GM18507 (cell line): ENCODE measurements at regions not wholly inside any gene's neighbourhood (a gene's known extent, or its start where the extent isn't known, plus 50 kb on each side); places are given as distances from the start of the nearest gene placed in this dataset.

ENCODE experiments used
- DNase-seq: peaks from one replicate; pipeline ENCODE4 v3.0.0; 2011; ENCODE audit warnings: low read depth; ENCODE audit not compliant: insufficient read length; ENCODE audit errors: extremely low spot score
- FAIRE-seq: peaks from 2 replicates; lab custom pipeline; 2011; peaks lifted over from hg19 to GRCh38; lab: Jason Lieb, UNC

DNA sequence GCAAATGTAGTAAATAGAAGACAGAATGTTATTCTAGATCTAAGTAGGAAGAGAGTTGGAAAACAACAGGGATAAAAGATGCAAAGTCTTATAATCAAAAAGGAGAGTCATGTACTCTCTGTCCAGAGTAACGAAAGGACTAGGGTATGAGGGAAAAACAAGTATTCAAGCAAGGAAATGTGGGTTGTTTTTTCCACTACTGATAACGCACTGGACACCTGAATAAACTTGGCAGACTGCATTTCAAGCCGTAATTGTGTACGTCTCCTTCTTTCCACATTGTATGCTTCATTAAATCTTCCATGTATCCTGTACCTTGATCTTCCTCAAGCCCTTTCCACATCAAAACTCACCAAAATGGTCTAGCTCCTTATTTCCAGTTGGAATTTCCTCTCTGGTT is 420.6 kb downstream of the ZEB2 start:
- DNase-seq (no peak), FAIRE-seq (no peak)

GRCh38 chr2:144097440-144098225 is 422.3 kb downstream of the ZEB2 start:
- no peak for DNase-seq
- FAIRE-seq: no peak

GRCh38 chr2:144096531-144096930 is 423.4 kb downstream of the ZEB2 start:
- no peak for FAIRE-seq
- no peak for DNase-seq

DNA sequence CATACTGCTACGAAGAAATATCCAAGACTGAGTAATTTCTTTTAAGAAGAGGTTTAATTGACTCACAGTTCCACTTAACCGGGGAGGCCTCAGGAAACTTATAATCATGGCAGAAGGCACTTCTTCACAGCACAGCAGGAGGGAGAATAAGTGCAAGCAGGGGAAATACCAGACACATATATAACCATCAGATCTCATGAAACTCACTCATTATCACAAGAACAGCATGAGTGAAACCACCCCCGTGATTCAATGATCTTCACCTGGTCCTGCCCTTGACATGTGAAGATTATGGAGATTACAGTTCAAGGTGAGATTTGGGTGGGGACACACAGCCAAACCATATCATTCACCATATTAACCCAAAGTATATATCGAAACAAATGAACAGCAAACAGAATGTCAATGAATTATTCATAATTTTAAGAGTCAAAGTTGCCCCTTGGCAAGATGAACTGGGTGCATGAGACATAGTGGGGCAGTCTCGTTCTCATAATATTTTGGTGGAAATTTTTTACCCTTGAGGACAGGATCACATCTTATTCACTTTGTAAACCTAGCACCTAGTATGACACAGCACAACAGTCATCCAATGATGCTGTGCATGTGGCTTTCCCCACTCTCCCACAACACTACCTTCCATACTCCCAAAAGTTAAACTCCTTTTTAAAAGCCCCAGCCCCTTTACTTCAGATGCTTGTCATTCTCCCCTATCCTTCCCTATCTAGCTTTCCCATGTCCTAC is 425.3 kb downstream of the ZEB2 start:
- FAIRE-seq (no peak), DNase-seq (no peak)

- FAIRE-seq (no peak), DNase-seq (no peak)
Observed at GRCh38 chr2:144091622-144092021, 428.3 kb downstream of the ZEB2 start.

- FAIRE-seq (no peak), DNase-seq (no peak)
Observed at GRCh38 chr2:144088863-144089262, 431.1 kb downstream of the ZEB2 start.

- DNase-seq (no peak), FAIRE-seq (no peak)
Observed at GRCh38 chr2:144086965-144087364, 433.0 kb downstream of the ZEB2 start.

- no peak for FAIRE-seq
- DNase-seq: no peak
Observed at GRCh38 chr2:144085016-144085415, 434.9 kb downstream of the ZEB2 start.

DNA sequence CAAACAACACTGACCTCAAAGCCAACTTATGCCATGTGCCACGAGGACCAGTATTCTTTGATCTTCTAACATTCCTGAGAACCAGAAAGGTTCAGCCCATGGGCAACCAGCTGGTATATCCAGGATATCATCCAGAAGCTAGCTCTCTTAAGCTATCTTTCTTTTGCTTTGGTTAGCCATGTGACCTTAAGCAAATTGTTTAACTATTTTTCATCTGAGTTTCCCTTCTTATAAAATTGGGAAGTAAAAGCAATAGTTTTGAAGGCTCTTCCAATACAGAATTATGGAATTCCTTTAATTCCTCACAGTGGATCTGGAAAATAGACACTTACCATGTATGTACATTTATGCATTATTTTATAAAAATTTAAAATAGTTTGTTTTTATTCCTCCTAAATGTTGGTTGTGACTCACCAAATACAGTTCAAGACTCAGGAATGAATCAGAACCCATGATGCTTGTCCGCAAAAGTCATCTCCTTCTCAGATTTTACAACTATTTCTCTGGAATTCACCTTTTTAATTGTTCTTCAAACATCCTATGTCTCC is 435.7 kb downstream of the ZEB2 start:
- FAIRE-seq (no peak), DNase-seq (no peak)

DNA sequence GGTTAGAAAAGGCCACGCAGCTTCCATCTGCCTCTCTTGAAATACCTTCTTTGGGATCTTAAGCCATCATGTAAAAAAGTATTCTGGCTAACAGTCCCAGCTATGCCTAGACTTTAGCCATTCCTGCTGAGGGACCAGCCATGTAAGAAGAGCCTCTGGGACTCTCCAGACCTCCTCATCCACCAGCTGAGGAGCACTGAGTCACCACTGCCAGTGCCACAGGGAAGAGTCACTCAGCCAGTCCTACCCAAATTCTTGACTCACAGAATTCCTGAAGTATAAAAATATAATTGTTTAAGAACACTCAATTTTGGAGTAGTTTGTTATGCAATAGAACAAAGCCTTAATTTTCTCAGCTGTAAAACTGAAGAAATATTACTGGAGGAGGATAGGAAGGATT is 436.7 kb downstream of the ZEB2 start:
- DNase-seq (no peak), FAIRE-seq (no peak)

- DNase-seq (no peak), FAIRE-seq (no peak)
Observed at GRCh38 chr2:144082777-144083176, 437.1 kb downstream of the ZEB2 start.

DNA sequence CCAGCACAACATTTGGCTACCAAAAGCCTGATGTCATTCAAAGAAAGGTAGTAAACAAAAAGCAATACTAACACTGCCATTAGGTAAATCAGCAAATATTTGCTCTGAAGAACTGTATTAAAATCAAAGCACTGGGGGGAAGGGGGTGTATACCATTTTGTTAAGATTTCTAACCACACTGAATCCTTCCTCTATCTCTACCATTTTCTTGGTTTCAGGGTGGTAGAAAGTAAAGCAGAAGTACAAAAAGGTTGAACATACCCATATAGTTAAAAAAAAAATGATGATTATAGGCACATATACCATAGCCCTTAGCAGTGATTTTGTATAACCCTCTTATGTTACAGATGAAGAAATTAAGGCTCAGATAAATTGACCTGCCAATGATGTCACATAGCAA is 437.6 kb downstream of the ZEB2 start:
- DNase-seq: no peak
- no peak for FAIRE-seq

DNA sequence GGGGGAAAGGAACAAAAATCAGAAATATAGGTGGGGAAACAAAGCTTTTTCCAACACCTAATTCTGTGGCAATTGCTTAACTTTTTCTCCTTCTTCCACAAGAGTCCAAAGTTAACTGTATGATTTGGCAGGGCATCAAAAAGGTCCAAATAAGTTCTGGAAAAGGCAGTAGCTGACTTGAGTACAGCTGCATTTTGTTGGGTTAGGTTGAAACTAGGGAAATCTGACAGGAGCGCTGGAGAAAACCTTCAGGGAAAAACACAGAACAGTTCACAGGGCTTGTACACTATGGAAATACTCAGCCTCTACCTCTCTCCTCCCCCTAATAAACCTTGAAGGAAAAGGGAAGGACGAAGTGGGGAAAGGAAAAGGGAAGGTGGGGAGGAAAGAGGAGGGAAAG is 438.6 kb downstream of the ZEB2 start:
- DNase-seq (no peak), FAIRE-seq (no peak)

GRCh38 chr2:144079803-144080202 is 440.1 kb downstream of the ZEB2 start:
- DNase-seq (no peak), FAIRE-seq (no peak)

GRCh38 chr2:144078802-144079724 is 440.9 kb downstream of the ZEB2 start:
- FAIRE-seq (no peak), DNase-seq (no peak)

GRCh38 chr2:144078106-144078505 is 441.8 kb downstream of the ZEB2 start:
- DNase-seq (no peak), FAIRE-seq (no peak)

- DNase-seq (no peak), FAIRE-seq (no peak)
Observed at GRCh38 chr2:144074450-144074849, 445.5 kb downstream of the ZEB2 start.

- FAIRE-seq: no peak
Observed at GRCh38 chr2:144071461-144071860, 448.5 kb downstream of the ZEB2 start.

GRCh38 chr2:144067506-144067905 is 452.4 kb downstream of the ZEB2 start:
- DNase-seq: no peak

More at GRCh38 chr2:144071461-144071860, 448.5 kb downstream of the ZEB2 start:
- no peak for DNase-seq

DNA sequence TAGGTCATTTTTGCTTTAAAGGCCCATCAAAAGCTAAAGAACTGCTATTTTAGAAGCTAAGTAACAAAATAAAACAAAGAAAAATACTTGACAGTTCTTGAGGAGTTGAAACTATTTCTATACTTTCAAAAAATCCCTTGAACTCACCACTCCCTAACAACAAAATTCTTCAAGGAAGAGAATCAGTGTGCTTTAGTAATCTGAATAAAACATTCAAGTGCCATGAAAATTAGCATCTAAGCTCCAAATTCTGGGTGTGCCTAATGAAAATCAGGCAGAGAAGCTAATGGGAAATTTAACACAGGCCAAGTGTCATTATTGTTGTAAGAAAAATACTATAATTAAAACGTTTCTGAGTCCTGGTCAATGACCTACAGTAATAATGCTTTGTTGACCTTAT is 456.3 kb downstream of the ZEB2 start:
- FAIRE-seq (no peak), DNase-seq (no peak)

More at GRCh38 chr2:144067506-144067905, 452.4 kb downstream of the ZEB2 start:
- no peak for FAIRE-seq
